B cell (primary cell): ENCODE measurements at regions not wholly inside any gene's neighbourhood (a gene's known extent, or its start where the extent isn't known, plus 50 kb on each side); places are given as distances from the start of the nearest gene placed in this dataset.

Source experiments
- ATAC-seq: fragments of 200-7000 bp; cut with Tn5 transposase; one replicate; pipeline ENCODE4 v1.10.0; 2021; ENCODE audit warnings: low read depth, mild to moderate bottlenecking, moderate number of reproducible peaks, moderate library complexity
- CTCF ChIA-PET: fragments of 350-600 bp; sonication (Branson Sonifier 250); formaldehyde crosslinking; loops from one replicate; lab custom pipeline; 2021; ENCODE audit warnings: antibody characterized with exemption, inconsistent platforms; lab: Charles Lee
- POLR2A ChIA-PET: fragments of 350-600 bp; sonication (Branson Sonifier 250); formaldehyde crosslinking; loops from one replicate; lab custom pipeline; 2021; ENCODE audit warnings: antibody characterized with exemption; lab: Charles Lee
- DNase-seq: peaks from one replicate; pipeline ENCODE4 v3.0.0; 2013
- H2AFZ ChIP-seq: 2 replicates; pipeline ENCODE4 v1.6.1; 2012; ENCODE audit warnings: mild to moderate bottlenecking, low read depth, low read length; ENCODE audit not compliant: insufficient read depth, poor library complexity, severe bottlenecking
- H3K27ac ChIP-seq, 2 donors: 1 replicate in 1 of 2; 2 replicates in 1 of 2; pipeline ENCODE4 v1.5.1; 2012 to 2013; ENCODE audit warnings: low read length in 2 of 2, mild to moderate bottlenecking in 2 of 2, moderate library complexity in 1 of 2
- H3K27me3 ChIP-seq, 4 experiments: fragments of 200-600 bp in 1 of 4; sonication (generic) in 1 of 4; replicated peaks in 1 of 4; 1 replicate in 2 of 4; 2 replicates in 2 of 4; pipeline versions ENCODE4 v1.6.1 to v1.7.0; 2013 to 2016; ENCODE audit warnings: low read length in 3 of 4, mild to moderate bottlenecking in 2 of 4, mixed read lengths in 1 of 4, moderate library complexity in 1 of 4; ENCODE audit not compliant: insufficient read depth in 4 of 4, control insufficient read depth in 3 of 4; ENCODE audit errors: control extremely low read depth in 1 of 4
- H3K36me3 ChIP-seq, 2 experiments: replicated peaks in 1 of 2; 1 replicate in 1 of 2; 2 replicates in 1 of 2; pipeline versions ENCODE4 v1.6.1 to v1.7.1; 2013; ENCODE audit warnings: low read length in 1 of 2; ENCODE audit not compliant: insufficient read depth in 2 of 2, control insufficient read depth in 1 of 2; ENCODE audit errors: control extremely low read depth in 1 of 2, extremely low read depth in 1 of 2
- H3K4me1 ChIP-seq, 2 donors: fragments of 200-600 bp in 1 of 2; sonication (generic) in 1 of 2; 1 replicate in 1 of 2; 2 replicates in 1 of 2; pipeline versions ENCODE4 v1.5.1 to v1.6.1; 2013 to 2017; ENCODE audit warnings: low read length in 2 of 2; ENCODE audit not compliant: control insufficient read depth in 2 of 2, insufficient read depth in 2 of 2
- H3K4me2 ChIP-seq: replicated peaks from 2 replicates; pipeline ENCODE3; 2012; ENCODE audit warnings: mild to moderate bottlenecking, low read depth, low read length; ENCODE audit not compliant: poor library complexity, severe bottlenecking
- H3K4me3 ChIP-seq, 5 experiments: fragments of 200-600 bp in 1 of 5; sonication (generic) in 1 of 5; 1 replicate in 3 of 5; 2 replicates in 2 of 5; pipeline versions ENCODE4 v1.5.1 to v1.7.0; 2011 to 2016; ENCODE audit warnings: low read length in 4 of 5, mild to moderate bottlenecking in 4 of 5, low read depth in 2 of 5, control low read depth in 1 of 5, moderate library complexity in 1 of 5; ENCODE audit not compliant: insufficient read depth in 1 of 5; ENCODE audit errors: control extremely low read depth in 1 of 5, extremely low read depth in 1 of 5
- H3K79me2 ChIP-seq: fragments of 200-600 bp; sonication (generic); one replicate; pipeline ENCODE4 v1.6.0; 2016; ENCODE audit warnings: low read length; ENCODE audit not compliant: control insufficient read depth, insufficient read depth
- H3K9ac ChIP-seq: fragments of 200-600 bp; sonication (generic); 2 replicates; pipeline ENCODE4 v1.6.1; 2017; ENCODE audit warnings: mild to moderate bottlenecking, low read length, moderate library complexity
- H3K9me3 ChIP-seq, 3 donors: one replicate each; pipeline versions ENCODE4 v1.6.1 to v1.7.1; 2013; ENCODE audit warnings: low read length in 2 of 3; ENCODE audit not compliant: control insufficient read depth in 2 of 3, insufficient read depth in 1 of 3; ENCODE audit errors: control extremely low read depth in 1 of 3
- H4K20me1 ChIP-seq: 2 replicates; pipeline ENCODE4 v1.6.0; 2012; ENCODE audit warnings: mild to moderate bottlenecking, low read length; ENCODE audit not compliant: insufficient read depth, control insufficient read depth, poor library complexity, severe bottlenecking
- H3K27ac Mint-ChIP-seq: one replicate; pipeline ENCODE4 v1.8.0; 2021; ENCODE audit warnings: mixed read lengths
- H3K27me3 Mint-ChIP-seq: one replicate; pipeline ENCODE4 v1.8.0; 2021; ENCODE audit warnings: mixed read lengths
- H3K4me1 Mint-ChIP-seq: one replicate; pipeline ENCODE4 v1.8.0; 2021; ENCODE audit warnings: mixed read lengths
- H3K4me3 Mint-ChIP-seq: one replicate; pipeline ENCODE4 v1.8.0; 2021; ENCODE audit warnings: mixed read lengths
- H3K9me3 Mint-ChIP-seq: one replicate; pipeline ENCODE4 v1.8.0; 2022; ENCODE audit warnings: mixed read lengths; ENCODE audit not compliant: insufficient read depth
- EZH2 ChIP-seq: IDR thresholded peaks from 2 replicates; pipeline ENCODE4 v1.6.1; 2012; ENCODE audit warnings: borderline replicate concordance, low read depth, mild to moderate bottlenecking, moderate library complexity, low read length; ENCODE audit not compliant: insufficient read depth, poor library complexity, severe bottlenecking
- WGBS: methylation state at CpG from one replicate; pipeline ENCODE4 v1.1.5; 2013; ENCODE audit warnings: missing lambda C conversion rate; ENCODE audit not compliant: insufficient coverage; 5-methylcytosine and 5-hydroxymethylcytosine counted together
- intact Hi-C: fragments of 100-400 bp; cut with micrococcal nuclease; formaldehyde crosslinking; loops from one replicate; pipeline ENCODE4 v1.10.0; 2022
- TF ChIP-seq, protein P1 (sequence below): fragments of 200-600 bp; IDR thresholded peaks from one replicate; pipeline ENCODE4 v1.8.0; 2022; ENCODE audit warnings: antibody characterized with exemption, mild to moderate bottlenecking

DNA sequence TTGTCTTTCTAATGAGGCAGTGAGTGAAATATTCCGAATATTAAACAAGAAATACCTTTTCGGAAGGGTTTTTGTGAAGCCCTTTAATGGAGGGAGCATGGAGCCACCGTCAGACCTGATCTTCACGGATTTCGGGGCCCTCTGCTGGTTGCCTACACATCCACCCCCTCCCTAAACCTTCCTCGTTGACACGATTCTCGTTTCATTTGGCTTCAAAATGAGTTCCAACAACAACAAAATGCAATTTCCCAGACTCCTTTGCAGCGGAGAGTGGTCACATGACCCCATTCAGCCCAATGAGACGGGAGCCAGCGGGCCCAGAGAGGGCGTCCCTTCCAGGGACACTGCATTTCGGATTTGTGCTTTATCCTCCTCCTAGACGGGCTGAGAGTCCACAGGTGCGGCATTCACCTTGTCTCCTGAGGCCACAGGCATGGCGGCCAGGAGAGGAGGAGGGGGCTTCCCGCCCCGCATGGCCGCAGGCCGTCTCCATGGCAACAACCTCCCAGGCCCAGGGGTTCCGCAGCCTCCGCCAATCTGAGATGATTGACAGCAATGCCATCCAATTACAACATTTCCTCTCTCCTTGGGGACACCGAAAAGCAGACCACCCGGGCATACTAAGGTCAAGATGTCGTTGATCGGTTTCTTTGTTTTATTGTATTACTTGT is 259.8 kb downstream of the C16orf95 start:
- Mint-ChIP-seq H3K27me3 (peaks cover 21% of the 10 kb centered on the region), H3K4me3 (no peak overlapping the region), H3K27ac (no peak overlapping the region), H3K9me3 (no peaks in the 10 kb centered on the region), H3K4me1 (peaks cover 13% of the 10 kb centered on the region)
- Histone ChIP-seq H4K20me1 (no peaks in the 10 kb centered on the region), H3K4me3 (no peak overlapping the region), H3K79me2 (no peaks in the 10 kb centered on the region), H3K4me2 (no peak overlapping the region), H3K9me3 (peaks cover 0 to 31% (median 4%) of the 10 kb centered on the region in 3 donors), H3K36me3 (no peaks in the 10 kb centered on the region), H2AFZ (no peak overlapping the region), H3K9ac (no peak overlapping the region), H3K4me1 (no peaks in the 10 kb centered on the region), H3K27me3 (peaks cover 0 to 22% (median 8%) of the 10 kb centered on the region in 4 experiments), H3K27ac (no peak overlapping the region)
- ChIA-PET POLR2A (no interaction called here), CTCF (no interaction called here)
- intact Hi-C loops: no loop called here
- 96% methylated on average over 19 of the region's 26 CpGs for WGBS
- TF ChIP-seq EZH2: no peak
- TF ChIP-seq, protein P1, sequence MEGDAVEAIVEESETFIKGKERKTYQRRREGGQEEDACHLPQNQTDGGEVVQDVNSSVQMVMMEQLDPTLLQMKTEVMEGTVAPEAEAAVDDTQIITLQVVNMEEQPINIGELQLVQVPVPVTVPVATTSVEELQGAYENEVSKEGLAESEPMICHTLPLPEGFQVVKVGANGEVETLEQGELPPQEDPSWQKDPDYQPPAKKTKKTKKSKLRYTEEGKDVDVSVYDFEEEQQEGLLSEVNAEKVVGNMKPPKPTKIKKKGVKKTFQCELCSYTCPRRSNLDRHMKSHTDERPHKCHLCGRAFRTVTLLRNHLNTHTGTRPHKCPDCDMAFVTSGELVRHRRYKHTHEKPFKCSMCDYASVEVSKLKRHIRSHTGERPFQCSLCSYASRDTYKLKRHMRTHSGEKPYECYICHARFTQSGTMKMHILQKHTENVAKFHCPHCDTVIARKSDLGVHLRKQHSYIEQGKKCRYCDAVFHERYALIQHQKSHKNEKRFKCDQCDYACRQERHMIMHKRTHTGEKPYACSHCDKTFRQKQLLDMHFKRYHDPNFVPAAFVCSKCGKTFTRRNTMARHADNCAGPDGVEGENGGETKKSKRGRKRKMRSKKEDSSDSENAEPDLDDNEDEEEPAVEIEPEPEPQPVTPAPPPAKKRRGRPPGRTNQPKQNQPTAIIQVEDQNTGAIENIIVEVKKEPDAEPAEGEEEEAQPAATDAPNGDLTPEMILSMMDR: no peak
- DNase-seq: no peak
- ATAC-seq: no peak

DNA sequence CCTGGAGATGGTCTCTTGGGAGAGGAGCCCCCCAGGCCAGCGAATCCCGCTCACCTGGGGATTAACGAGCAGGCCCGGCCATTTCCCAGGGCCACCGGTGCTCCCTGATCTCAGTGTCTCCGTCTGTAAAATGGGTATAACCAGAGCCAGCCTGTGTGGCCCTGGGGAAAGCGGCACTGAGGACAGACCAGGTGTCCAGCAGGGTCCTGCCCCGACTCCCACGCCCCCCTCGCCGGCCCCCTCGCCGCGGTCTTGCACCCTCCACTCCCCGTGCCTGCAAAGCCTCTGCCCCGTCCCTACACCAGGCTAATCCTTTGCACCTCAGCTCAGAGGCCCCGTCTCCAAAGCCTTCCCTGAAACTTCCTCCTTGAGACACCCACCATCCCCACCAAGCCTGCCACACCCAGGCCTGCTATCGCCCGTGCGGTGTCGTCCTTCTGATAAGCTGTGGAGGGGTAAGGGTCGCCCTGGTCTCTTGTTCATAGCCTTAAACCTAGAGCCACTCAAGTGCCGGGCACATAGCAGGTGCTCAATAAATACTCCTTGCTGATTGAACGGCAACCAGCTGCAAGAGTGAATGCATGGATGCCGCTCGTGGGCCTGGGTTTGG is 259.1 kb downstream of the C16orf95 start:
- Mint-ChIP-seq H3K27me3 (peaks cover 23% of the 10 kb centered on the region), H3K27ac (no peak overlapping the region), H3K9me3 (no peaks in the 10 kb centered on the region), H3K4me1 (peaks cover 15% of the 10 kb centered on the region), H3K4me3 (no peak overlapping the region)
- Histone ChIP-seq H3K4me2 (no peak overlapping the region), H3K36me3 (no peaks in the 10 kb centered on the region), H3K27me3 (peaks cover 0 to 22% (median 8%) of the 10 kb centered on the region in 4 experiments), H3K4me1 (peaks cover 0 to 2% of the 10 kb centered on the region in 2 donors), H3K9me3 (peaks cover 0 to 30% (median 4%) of the 10 kb centered on the region in 3 donors), H3K9ac (no peak overlapping the region), H2AFZ (no peak overlapping the region), H3K79me2 (no peaks in the 10 kb centered on the region), H4K20me1 (no peaks in the 10 kb centered on the region), H3K27ac (no peak overlapping the region), H3K4me3 (no peak overlapping the region)
- no peak for DNase-seq
- no peak for ATAC-seq
- CTCF ChIA-PET: no interaction called here
- POLR2A ChIA-PET: no interaction called here
- 96% methylated on average over 20 of the region's 26 CpGs for WGBS
- TF ChIP-seq EZH2: no peak
- TF ChIP-seq, protein P1: no peak
- intact Hi-C loops: no loop called here
